Heart right ventricle (tissue), 16 donors: ENCODE measurements at regions not wholly inside any gene's neighbourhood (a gene's known extent, or its start where the extent isn't known, plus 50 kb on each side); places are given as distances from the start of the nearest gene placed in this dataset.

ENCODE experiments used
- ATAC-seq, 8 donors: fragments of 200-7000 bp; cut with Tn5 transposase; one replicate each; pipeline ENCODE4 v1.9.1; 2020; ENCODE audit warnings: mild to moderate bottlenecking in 8 of 8, moderate library complexity in 8 of 8, moderate number of reproducible peaks in 1 of 8
- DNase-seq, 2 donors: peaks; one replicate each; pipeline ENCODE4 v3.0.0-alpha.2; 2020
- H3K27ac ChIP-seq, 10 donors: fragments of 200-600 bp; sonication (generic) in 2 of 10; one replicate each; pipeline versions ENCODE4 v1.5.0 to v1.8.0; 2020 to 2022; ENCODE audit warnings: mild to moderate bottlenecking in 3 of 10
- H3K27me3 ChIP-seq, 7 donors: fragments of 200-600 bp; one replicate each; pipeline ENCODE4 v1.8.0; 2021 to 2022; ENCODE audit warnings: mild to moderate bottlenecking in 2 of 7
- H3K36me3 ChIP-seq, 9 donors: fragments of 200-600 bp; sonication (generic) in 1 of 9; one replicate each; pipeline versions ENCODE4 v1.5.0 to v1.8.0; 2020 to 2022; ENCODE audit warnings: mild to moderate bottlenecking in 2 of 9
- H3K4me1 ChIP-seq, 9 donors: fragments of 200-600 bp; sonication (generic) in 1 of 9; one replicate each; pipeline versions ENCODE4 v1.5.0 to v1.8.0; 2020 to 2022; ENCODE audit warnings: mild to moderate bottlenecking in 4 of 9
- H3K4me3 ChIP-seq, 10 donors: fragments of 200-600 bp; sonication (generic) in 2 of 10; one replicate each; pipeline versions ENCODE4 v1.5.0 to v1.8.0; 2020 to 2022; ENCODE audit warnings: mild to moderate bottlenecking in 7 of 10, moderate library complexity in 2 of 10
- H3K9me3 ChIP-seq, 11 donors: fragments of 200-600 bp in 10 of 11; sonication (generic) in 2 of 11; one replicate each; pipeline versions ENCODE4 v1.5.0 to v1.8.0; 2013 to 2022; ENCODE audit warnings: mild to moderate bottlenecking in 2 of 11, control low read depth in 1 of 11, moderate library complexity in 1 of 11
- WGBS, 2 donors: extraction: QIAGEN DNeasy Blood & Tissue Kit; methylation state at CpG; one replicate each; pipeline ENCODE4 v1.1.7; 2013; ENCODE audit warnings: inconsistent platforms in 1 of 2; 5-methylcytosine and 5-hydroxymethylcytosine counted together
- intact Hi-C, 10 donors: fragments of 100-400 bp; cut with DNase I; formaldehyde crosslinking; loops; one replicate each; pipeline versions ENCODE4 v1.11.1 to v1.14.2; 2022
- TF ChIP-seq, protein P1 (sequence below), 9 donors: fragments of 200-600 bp; sonication (generic) in 2 of 9; IDR thresholded peaks; one replicate each; pipeline versions ENCODE4 v1.5.0 to v1.8.0; 2021 to 2022; ENCODE audit warnings: antibody characterized with exemption in 9 of 9, mild to moderate bottlenecking in 5 of 9, moderate library complexity in 1 of 9
- donor health status: Arrhythmogenic right ventricular cardiomyopathy.
- donor health status: ischemic (EF 13 %, LVEDD 7.1; RV severe dilation, severe dysfunction).
- donor health status: healthy with polysubstance abuse.
- donor health status: DM: no; HTN: yes; CAD: no.
- donor health status: DM: no; HTN: no; CAD: no.
- donor health status: ischemic (EF 25% LVEDD 6.9; RV normal size, moderate dysfunction).
- donor health status: ischemic (EF 25% LVEDD 5.7; RV mildly dilated, moderate dysfunction).
- donor health status: healthy.
- donor health status: DM: yes; HTN: yes; CAD: no.
- donor health status: Ischemic cardiomyopathy.
- donor health status: ischemic (EF 35%, LVEDD 5.7; RV mildly dilated, moderate dysfunction).
- donor health status: nonischemic (EF 11% LVEDD 7.7; RV severe dilation, severe dysfunction).
- donor health status: DM: yes; HTN: yes; CAD: no.
- donor health status: PGD.
- donor health status: ischemic (EF 29% LVEDD 5.4; RV normal size, mild dysfunction).
- donor health status: nonischemic (EF 23%, LVEDD 6.1; RV moderate dilation, normal function).

DNA sequence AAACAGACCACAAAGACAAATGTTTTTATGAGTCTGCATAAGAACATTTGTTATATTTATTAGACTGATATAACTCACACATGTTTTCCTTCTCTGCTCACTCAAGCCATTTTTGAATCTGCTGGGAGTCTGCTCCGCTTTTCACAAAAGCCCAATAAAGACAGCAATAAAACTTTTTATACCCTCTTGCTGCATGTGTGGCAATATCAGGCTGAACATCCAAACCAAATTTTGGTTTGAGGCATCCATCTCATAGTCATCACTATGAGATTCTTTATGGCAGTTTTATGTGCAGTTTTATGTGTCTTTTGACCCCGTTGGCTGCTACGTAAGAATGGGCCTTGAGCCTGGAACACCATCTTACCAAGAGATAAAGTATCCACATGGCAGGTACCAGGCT lies 1276.8 kb upstream of the ADGRB3 start:
- Histone ChIP-seq H3K36me3 (no peaks in the 10 kb centered on the region), H3K27me3 (no peaks in the 10 kb centered on the region), H3K4me3 (no peak overlapping the region), H3K27ac (no peak overlapping the region), H3K9me3 (no peaks in the 10 kb centered on the region), H3K4me1 (no peaks in the 10 kb centered on the region)
- TF ChIP-seq, protein P1, sequence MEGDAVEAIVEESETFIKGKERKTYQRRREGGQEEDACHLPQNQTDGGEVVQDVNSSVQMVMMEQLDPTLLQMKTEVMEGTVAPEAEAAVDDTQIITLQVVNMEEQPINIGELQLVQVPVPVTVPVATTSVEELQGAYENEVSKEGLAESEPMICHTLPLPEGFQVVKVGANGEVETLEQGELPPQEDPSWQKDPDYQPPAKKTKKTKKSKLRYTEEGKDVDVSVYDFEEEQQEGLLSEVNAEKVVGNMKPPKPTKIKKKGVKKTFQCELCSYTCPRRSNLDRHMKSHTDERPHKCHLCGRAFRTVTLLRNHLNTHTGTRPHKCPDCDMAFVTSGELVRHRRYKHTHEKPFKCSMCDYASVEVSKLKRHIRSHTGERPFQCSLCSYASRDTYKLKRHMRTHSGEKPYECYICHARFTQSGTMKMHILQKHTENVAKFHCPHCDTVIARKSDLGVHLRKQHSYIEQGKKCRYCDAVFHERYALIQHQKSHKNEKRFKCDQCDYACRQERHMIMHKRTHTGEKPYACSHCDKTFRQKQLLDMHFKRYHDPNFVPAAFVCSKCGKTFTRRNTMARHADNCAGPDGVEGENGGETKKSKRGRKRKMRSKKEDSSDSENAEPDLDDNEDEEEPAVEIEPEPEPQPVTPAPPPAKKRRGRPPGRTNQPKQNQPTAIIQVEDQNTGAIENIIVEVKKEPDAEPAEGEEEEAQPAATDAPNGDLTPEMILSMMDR (IDR thresholded peaks at IDR 0.05): no peak
- ATAC-seq: no peak
- intact Hi-C loops: no loop called here
- DNase-seq: no peak
- WGBS, 2 donors: 87 to 93% methylated on average over 3 of the region's 3 CpGs

GRCh38 chr6:67353861-67354260 lies 1281.2 kb upstream of the ADGRB3 start:
- no peak overlapping the region for H3K4me3 ChIP-seq
- no peak for DNase-seq
- 57 to 59% methylated on average over 3 of the region's 3 CpGs for WGBS, 2 donors
- H3K9me3 ChIP-seq: no peaks in the 10 kb centered on the region
- no peaks in the 10 kb centered on the region for H3K27me3 ChIP-seq
- H3K27ac ChIP-seq: no peak overlapping the region
- no peaks in the 10 kb centered on the region for H3K4me1 ChIP-seq
- TF ChIP-seq, protein P1 (IDR thresholded peaks at IDR 0.05): no peak
- ATAC-seq: no peak
- intact Hi-C loops: no loop called here
- H3K36me3 ChIP-seq: no peaks in the 10 kb centered on the region

DNA sequence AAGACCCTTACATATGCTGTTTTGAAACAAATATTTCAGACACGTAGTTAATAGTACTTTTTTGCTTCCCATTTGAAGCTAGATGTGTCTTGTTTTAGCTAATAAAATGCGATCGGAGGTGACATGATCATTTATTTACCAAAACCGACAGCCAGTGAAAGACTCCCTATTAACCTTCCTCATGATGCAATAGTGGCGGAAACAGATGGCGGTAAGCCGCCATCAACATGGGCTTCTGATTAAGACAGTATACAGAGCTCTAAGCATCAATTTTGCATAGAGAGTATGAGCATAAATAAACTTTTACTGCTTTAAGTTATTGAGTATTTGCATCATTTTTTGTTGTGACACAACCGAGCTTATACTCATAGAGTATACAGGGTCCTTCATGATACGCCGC lies 1282.4 kb upstream of the ADGRB3 start:
- DNase-seq (no peak), ATAC-seq (no peak)
- Histone ChIP-seq H3K27ac (no peak overlapping the region), H3K4me1 (no peaks in the 10 kb centered on the region), H3K27me3 (no peaks in the 10 kb centered on the region), H3K9me3 (no peaks in the 10 kb centered on the region), H3K4me3 (no peak overlapping the region), H3K36me3 (no peaks in the 10 kb centered on the region)
- 82 to 84% methylated on average over 10 of the region's 10 CpGs for WGBS, 2 donors
- TF ChIP-seq, protein P1 (IDR thresholded peaks at IDR 0.05): no peak
- intact Hi-C loops: no loop called here

- no peaks in the 10 kb centered on the region for H3K4me1 ChIP-seq
- intact Hi-C loops: no loop called here
- no peaks in the 10 kb centered on the region for H3K27me3 ChIP-seq
- no peak overlapping the region for H3K4me3 ChIP-seq
- no peak for ATAC-seq
- TF ChIP-seq, protein P1 (IDR thresholded peaks at IDR 0.05): no peak
- no peaks in the 10 kb centered on the region for H3K36me3 ChIP-seq
- peaks cover 0 to 4% (median 0%) of the 10 kb centered on the region in 11 donors for H3K9me3 ChIP-seq
- H3K27ac ChIP-seq: no peak overlapping the region
- 90 to 93% methylated on average over 4 of the region's 4 CpGs for WGBS, 2 donors
- DNase-seq: no peak
These were observed 1284.4 kb upstream of the ADGRB3 start for GRCh38 chr6:67350729-67351128.

- Histone ChIP-seq H3K9me3 (peaks cover 0 to 8% (median 0%) of the 10 kb centered on the region in 11 donors), H3K4me3 (no peak overlapping the region), H3K36me3 (no peaks in the 10 kb centered on the region), H3K27ac (no peak overlapping the region), H3K4me1 (no peaks in the 10 kb centered on the region), H3K27me3 (no peaks in the 10 kb centered on the region)
- 81 to 86% methylated on average over 7 of the region's 7 CpGs for WGBS, 2 donors
- no peak for DNase-seq
- intact Hi-C loops: no loop called here
- TF ChIP-seq, protein P1 (IDR thresholded peaks at IDR 0.05): no peak
- ATAC-seq: no peak
These were observed 1289.1 kb upstream of the ADGRB3 start for GRCh38 chr6:67345946-67346345.
